Left lobe of liver (tissue), 2 donors: ENCODE measurements at regions not wholly inside any gene's neighbourhood (a gene's known extent, or its start where the extent isn't known, plus 50 kb on each side); places are given as distances from the start of the nearest gene placed in this dataset.

Experiments used
- ATAC-seq: fragments of 200-7000 bp; cut with Tn5 transposase; one replicate; pipeline ENCODE4 v1.9.1; 2020; ENCODE audit warnings: mild to moderate bottlenecking, moderate library complexity
- DNase-seq: peaks from one replicate; pipeline ENCODE4 v3.0.0-alpha.2; 2020; ENCODE audit warnings: low spot score
- donor health status: DM: no; HTN: no; CAD: no; lungs with moderate emphysema.
- donor health status: DM: no; HTN: yes; CAD: no.

GRCh38 chr12:107318806-107319532, 225.6 kb upstream of the CRY1 start:
- ATAC-seq (peak; percentile 23), DNase-seq (no peak)

GRCh38 chr12:107319533-107320032, 226.2 kb upstream of the CRY1 start:
- DNase-seq (no peak), ATAC-seq (no peak)

- ATAC-seq (peak; percentile 37), DNase-seq (no peak)
Observed at GRCh38 chr12:107320033-107320928, 226.9 kb upstream of the CRY1 start.

- DNase-seq = no peak
- no peak for ATAC-seq
Observed at GRCh38 chr12:107320929-107321631, 227.7 kb upstream of the CRY1 start.

- ATAC-seq = no peak
- DNase-seq = no peak
Observed at GRCh38 chr12:107322063-107322462, 228.7 kb upstream of the CRY1 start.

GRCh38 chr12:107325075-107325608, 231.8 kb upstream of the CRY1 start:
- no peak for ATAC-seq
- no peak for DNase-seq

GRCh38 chr12:107326237-107326636, 232.9 kb upstream of the CRY1 start:
- DNase-seq = no peak
- no peak for ATAC-seq

GRCh38 chr12:107327651-107328182, 234.4 kb upstream of the CRY1 start:
- no peak for ATAC-seq

GRCh38 chr12:107328442-107329133, 235.2 kb upstream of the CRY1 start:
- ATAC-seq (no peak), DNase-seq (no peak)

More at GRCh38 chr12:107327651-107328182, 234.4 kb upstream of the CRY1 start:
- DNase-seq = no peak

GRCh38 chr12:107329569-107330324, 236.4 kb upstream of the CRY1 start:
- no peak for ATAC-seq

GRCh38 chr12:107330831-107331431, 237.6 kb upstream of the CRY1 start:
- DNase-seq = no peak
- no peak for ATAC-seq

More at GRCh38 chr12:107329569-107330324, 236.4 kb upstream of the CRY1 start:
- DNase-seq = no peak

- ATAC-seq (no peak), DNase-seq (no peak)
Observed at GRCh38 chr12:107331471-107331870, 238.1 kb upstream of the CRY1 start.

- no peak for DNase-seq
- ATAC-seq = no peak
Observed at GRCh38 chr12:107331912-107332311, 238.6 kb upstream of the CRY1 start.

GRCh38 chr12:107332743-107333142, 239.4 kb upstream of the CRY1 start:
- ATAC-seq = no peak

GRCh38 chr12:107335802-107336570, 242.6 kb upstream of the CRY1 start:
- DNase-seq (no peak), ATAC-seq (no peak)

More at GRCh38 chr12:107332743-107333142, 239.4 kb upstream of the CRY1 start:
- DNase-seq = no peak

GRCh38 chr12:107336695-107337094, 243.3 kb upstream of the CRY1 start:
- ATAC-seq (no peak), DNase-seq (no peak)

GRCh38 chr12:107337346-107338095, 244.2 kb upstream of the CRY1 start:
- DNase-seq = no peak
- ATAC-seq = no peak
